ENCODE measurements at regions not wholly inside any gene's neighbourhood (a gene's known extent, or its start where the extent isn't known, plus 50 kb on each side); places are given as distances from the start of the nearest gene placed in this dataset.

DNA sequence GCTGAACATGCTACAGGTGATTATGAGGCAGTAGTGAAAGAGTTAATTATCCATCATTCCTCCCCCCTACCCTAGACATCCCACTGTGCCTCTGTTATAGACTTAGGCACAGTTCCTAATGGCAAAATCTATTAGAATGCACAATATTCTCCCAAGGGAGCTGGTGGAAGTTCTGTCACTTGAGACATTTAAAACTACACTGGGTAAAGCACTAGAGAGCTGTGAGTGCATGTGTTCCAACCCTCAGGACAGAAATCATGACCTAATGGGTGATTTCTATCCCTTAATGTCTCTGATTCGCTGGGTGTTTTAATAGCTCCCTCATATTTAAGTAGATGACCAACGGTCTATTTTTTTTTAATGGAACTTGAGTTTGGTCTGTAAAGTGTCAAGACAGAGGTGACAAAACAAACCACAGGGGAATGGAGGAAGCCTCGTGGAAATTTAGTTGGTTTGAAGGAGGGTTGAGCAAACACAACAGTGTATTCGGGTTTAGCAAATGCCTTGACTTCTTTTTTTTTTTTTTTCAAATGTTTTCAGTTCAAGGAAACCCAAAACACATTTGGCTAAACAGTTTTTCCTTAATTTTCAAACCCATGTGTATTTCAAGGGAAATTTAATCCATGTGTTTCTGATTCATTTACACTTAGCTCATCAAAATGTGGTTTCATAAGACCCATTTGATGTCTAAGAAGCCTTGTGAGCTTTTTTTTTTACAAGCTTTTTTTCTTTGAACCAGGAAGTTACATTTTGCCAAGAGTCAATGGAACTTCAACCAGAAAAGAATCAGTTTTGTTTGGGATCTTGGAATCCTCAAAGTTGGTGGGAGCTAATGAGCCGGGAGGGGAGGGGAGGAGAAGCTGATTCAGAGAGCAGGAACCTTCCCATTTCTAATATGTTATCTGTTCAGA is 665.1 kb upstream of the ZEB2 start:
- DNase-seq: no peak

- no peak for DNase-seq
Observed at GRCh38 chr2:145169285-145169684, 649.4 kb upstream of the ZEB2 start.

DNA sequence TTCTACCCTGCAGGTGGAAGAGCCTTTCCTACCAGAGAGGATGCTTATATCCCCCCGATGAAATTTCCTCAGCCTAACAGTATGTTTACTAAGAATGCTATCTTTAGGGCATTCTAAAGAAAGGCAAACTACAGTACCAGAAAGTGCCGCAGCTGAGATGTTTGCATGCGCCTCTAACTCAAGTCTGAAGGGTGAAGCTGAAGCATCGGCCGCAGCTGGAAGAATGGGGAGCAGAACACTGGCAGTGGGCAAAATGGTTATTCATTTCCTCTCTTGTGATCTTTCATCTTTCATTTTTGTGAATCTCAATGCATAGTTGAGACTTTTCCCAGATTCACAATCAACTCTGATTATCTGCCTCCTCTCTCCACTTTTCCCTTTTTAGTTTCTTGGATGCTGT is 648.2 kb upstream of the ZEB2 start:
- DNase-seq: no peak

DNA sequence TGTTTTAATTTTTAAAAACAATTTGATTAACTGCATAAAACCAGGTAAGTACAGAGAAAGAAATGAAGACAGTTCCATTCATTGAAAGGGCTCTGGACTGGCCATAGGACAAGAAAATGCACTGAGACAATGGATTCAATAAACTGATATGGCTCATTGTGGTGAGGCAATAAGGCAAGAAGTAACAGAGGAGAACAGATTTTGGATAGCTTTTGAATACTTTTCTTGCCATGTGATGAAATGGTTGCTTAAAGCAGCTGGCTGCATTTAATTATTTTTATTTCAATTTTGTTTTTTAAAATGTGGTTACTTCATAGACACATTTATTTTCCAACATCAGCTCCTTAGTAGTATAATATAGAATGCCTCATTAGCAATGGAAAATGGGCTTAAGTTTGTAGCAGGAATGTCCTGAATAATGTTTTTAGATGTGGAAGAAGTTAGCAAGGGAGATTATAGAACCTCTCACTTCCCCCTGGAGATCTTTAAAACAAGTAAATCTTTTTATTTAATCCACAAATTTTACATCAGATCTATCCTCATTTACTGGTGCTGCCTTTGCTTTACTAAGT is 646.9 kb upstream of the ZEB2 start:
- DNase-seq: no peak

DNA sequence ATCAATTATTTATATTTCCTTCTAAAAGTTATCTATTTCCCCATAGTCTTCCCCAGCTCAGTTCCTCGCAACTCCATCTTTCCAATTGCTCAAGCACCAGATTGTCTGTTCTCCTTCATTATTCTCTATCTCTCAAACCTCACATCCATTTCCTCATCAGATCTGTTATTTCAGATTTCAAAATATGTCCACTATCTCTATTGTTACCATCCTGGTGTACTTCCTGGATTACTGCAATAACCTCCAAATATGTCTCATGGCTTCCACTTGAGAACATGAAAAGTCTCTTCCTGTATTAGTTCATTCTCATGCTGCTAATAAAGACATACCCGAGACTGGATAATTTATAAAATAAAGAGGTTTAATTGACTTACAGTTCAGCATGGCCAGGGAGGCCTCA is 641.7 kb upstream of the ZEB2 start:
- no peak for DNase-seq

- no peak for DNase-seq
Observed at GRCh38 chr2:145160855-145161254, 640.9 kb upstream of the ZEB2 start.

DNA sequence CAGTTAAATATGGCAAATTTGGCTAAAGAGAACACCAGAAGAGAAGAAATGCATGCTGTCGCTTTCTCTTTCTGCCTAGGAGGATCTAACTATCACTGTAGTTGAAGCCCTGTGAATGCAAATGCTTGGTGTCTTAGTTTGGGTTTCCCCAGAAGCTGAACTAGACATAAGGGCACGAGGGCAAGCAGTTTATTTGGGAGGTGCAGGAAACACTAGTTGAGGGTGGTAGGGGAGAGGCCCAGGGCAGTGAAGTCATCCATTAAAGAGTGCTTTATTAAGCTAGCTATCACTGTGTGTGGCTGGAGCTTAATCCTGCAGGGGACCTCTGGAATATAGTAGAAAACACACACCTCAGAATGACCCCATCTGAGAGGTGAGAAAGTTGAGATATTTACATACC is 639.8 kb upstream of the ZEB2 start:
- DNase-seq: no peak

DNA sequence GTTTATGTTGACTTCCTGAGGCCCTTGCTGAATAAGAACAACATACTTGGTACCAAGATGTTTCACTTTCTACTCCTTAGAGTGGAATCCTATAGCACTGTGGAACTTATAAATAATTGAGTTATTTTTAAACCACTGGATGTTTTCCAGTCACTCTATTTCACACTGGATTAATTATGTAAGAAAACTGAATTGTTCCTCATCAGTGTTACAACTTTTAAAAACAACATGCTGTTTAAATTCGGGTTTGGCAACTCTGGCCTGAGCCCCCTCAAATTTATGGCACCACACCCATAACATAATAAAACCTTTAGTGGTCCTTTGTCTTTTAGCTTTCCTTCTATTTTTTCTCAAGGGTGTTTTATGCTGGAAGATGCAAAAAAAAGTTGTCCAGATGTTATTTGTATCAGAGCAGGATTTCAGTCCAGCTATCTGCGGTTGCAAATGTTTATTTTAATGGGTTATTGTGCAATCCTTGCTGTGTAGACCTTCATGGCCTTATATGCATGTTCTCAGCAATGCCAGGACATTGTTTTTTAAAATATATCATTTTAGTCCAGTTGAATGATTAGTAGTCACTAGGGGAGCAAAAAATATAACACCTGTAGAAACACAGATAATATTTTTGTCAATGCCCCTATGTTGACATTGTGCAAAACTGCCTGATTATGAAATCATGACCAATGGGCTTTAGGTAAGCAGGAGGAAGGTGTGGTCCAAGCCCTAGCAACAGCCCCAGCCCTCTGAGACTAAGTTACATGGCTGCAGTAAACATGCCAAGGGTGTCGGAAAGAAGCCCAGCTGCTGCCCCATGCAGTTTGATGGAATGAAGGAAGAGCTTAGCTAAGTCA is 638.0 kb upstream of the ZEB2 start:
- DNase-seq: no peak

GRCh38 chr2:145157036-145157675 is 637.2 kb upstream of the ZEB2 start:
- DNase-seq: no peak

DNA sequence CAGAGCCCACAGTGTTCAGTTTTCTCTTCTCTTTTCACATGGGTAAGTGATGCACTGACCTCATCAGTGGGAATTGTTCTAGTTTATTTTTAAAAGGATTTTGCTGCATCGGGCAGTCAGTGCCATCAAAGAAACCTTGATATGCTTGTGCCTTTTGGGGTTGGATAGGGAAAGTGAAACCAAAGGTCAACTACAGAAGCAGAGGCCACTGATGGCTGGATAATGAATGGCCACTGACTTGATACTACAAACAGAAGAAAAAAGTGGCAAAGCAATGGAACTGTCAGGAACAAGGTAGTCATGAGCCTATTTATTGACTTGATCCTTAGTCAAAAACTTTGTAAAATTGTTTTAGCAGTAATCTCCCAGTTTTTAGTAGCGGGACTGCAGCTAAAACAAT is 636.3 kb upstream of the ZEB2 start:
- no peak for DNase-seq

DNA sequence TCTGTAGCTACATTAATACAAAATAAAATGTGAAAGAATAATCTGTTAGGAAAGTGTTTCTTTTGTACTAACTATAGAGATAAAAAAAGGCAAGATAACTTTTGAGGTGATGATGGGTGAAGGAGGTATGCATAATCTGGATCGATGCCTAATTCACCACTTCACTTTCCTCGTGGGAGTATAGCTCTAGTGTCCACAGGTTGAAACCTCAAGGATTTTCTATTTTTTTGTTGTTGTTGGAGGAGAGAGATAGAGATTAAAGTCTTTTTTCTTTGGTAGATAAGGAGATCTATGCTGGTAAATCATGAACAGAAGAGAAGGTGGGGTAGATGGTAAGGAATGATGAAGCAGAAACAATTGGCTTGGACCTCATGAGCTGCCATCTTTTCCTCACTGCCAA is 635.3 kb upstream of the ZEB2 start:
- no peak for DNase-seq

GRCh38 chr2:145154731-145155130 is 634.8 kb upstream of the ZEB2 start:
- DNase-seq: no peak

DNA sequence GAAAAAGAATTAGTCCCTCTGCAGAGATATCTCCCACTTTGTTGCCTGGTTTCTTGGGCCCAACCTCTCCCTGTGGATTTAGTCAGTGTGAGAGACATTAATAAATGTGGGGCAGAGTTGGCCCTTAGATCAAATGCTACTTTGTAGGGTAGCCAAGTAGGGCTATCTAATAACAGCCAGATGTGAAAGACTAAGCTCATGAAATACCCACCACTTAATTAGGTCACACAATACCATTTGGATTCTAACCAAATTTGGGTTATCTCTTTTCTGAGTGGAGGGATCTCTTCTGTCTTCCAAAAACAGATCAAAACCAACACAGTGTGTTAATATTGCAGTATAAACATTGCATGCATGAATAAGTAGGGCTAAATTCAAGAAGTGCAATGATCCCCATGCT is 626.8 kb upstream of the ZEB2 start:
- no peak for DNase-seq

- DNase-seq: no peak
Observed at GRCh38 chr2:145144131-145144728, 624.3 kb upstream of the ZEB2 start.

- no peak for DNase-seq
Observed at GRCh38 chr2:145141981-145142380, 622.1 kb upstream of the ZEB2 start.

DNA sequence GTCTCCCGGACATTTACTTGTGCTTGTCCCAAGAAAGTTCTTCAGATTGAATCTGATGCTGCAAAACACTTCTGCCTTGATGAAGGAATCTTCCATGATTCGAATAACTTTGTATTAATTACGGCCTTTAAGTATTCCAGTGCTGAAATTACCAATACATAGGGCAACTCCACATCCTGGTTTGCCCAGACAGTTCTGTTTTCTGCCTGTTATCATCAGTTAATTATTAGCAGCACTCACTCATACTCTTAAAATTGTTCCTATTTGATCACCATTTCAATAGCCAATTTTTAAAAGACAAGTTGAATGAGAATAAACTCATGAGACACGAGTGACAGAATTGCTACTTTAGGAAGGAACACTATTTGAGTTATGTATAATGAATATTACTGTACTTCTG is 620.7 kb upstream of the ZEB2 start:
- no peak for DNase-seq

GRCh38 chr2:145138626-145139025 is 618.7 kb upstream of the ZEB2 start:
- no peak for DNase-seq

DNA sequence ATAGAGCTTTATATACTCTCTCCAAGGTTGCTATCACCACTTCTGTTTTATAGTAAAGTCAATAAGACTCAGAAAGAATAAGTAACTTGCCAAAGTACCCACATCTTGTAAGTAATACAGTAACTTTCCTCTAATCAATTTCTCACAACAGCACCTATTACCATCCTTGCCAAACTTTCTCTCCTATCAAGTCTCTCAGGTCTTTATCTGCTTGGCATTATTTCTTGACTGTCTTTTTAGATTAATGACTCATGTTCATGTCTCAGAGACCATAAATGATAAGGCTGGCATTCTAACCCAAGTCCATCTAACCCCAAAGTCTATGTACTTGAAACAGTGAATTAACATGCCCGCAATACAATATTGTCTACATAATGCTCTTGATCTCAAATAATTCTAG is 618.0 kb upstream of the ZEB2 start:
- DNase-seq: no peak

DNA sequence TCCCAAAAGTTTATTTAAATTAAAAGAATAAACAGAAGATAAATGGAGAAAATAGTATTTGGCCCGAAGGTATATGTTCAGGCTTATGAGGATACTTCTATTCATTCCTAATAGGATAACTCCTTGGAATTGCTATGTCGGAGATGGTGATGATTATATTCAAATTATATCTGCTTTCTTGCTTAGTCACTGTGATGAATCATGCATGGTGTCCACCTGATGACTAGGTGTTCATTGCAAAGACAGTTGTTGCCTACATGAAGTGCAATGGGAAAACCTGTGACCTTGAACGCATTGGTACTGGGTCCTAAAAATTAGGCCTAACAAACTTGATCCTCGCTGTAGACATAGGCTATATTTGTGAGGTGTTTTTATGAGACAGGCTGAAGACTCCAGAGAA is 617.3 kb upstream of the ZEB2 start:
- DNase-seq: no peak

DNA sequence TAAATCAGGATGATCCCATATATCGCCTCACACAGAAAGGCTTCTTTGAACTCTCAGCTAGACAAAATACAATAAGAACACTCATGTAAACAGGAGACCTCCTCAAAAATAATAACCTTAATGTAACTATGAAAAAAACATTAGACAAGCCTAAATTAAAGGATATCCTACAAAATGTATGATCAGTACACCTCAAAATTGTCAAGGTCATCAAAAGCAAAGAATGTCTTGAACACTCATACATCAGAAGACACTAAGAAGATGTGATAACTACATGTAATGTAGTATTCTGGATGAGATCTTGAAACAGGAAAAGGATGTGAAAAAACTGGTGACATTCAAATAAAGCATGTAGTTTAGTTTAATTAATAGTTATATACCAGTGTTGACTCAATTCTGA is 616.8 kb upstream of the ZEB2 start:
- no peak for DNase-seq

- no peak for DNase-seq
Observed at GRCh38 chr2:145126146-145126545, 606.2 kb upstream of the ZEB2 start.

DNA sequence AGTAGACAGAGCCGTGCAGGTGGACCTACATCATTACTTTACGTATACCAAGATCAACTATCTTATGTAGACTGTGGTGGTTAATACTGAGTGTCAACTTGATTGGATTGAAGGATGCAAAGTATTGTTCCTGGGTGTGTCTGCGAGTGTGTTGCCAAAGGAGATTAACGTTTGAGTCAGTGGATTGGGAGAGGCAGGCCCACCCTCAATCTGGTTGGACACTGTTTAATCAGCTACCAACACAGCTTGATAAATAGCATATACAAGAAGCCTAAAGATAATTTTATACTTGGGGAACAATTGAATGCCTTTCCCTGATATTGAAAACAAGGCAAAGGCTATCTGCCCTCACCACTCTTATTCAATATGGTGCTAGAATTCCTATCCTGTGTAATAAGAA is 604.2 kb upstream of the ZEB2 start:
- DNase-seq: no peak

- no peak for DNase-seq
Observed at GRCh38 chr2:145123606-145124005, 603.7 kb upstream of the ZEB2 start.

Data from activated naive CD4-positive, alpha-beta T cell (primary cell).